Mesothelial cell of epicardium (in vitro differentiated cells): ENCODE measurements at regions not wholly inside any gene's neighbourhood (a gene's known extent, or its start where the extent isn't known, plus 50 kb on each side); places are given as distances from the start of the nearest gene placed in this dataset.

Experiments used
- DNase-seq, 2 experiments: peaks; one replicate each; pipeline ENCODE4 v3.0.0; 2021; ENCODE audit warnings: low spot score in 2 of 2; ENCODE audit not compliant: unreplicated experiment in 2 of 2
- H3K27ac Mint-ChIP-seq: 2 replicates; pipeline ENCODE4 v1.8.0; 2021; ENCODE audit warnings: mixed read lengths
- H3K27me3 Mint-ChIP-seq: 2 replicates; pipeline ENCODE4 v1.8.0; 2021; ENCODE audit warnings: low read depth, mixed read lengths
- H3K36me3 Mint-ChIP-seq: 2 replicates; pipeline ENCODE4 v1.8.0; 2021; ENCODE audit warnings: mixed read lengths
- H3K4me1 Mint-ChIP-seq: 2 replicates; pipeline ENCODE4 v1.8.0; 2021; ENCODE audit warnings: mixed read lengths
- H3K4me3 Mint-ChIP-seq: 2 replicates; pipeline ENCODE4 v1.8.0; 2021; ENCODE audit warnings: mild to moderate bottlenecking, moderate library complexity, mixed read lengths
- H3K9me3 Mint-ChIP-seq: 2 replicates; pipeline ENCODE4 v1.8.0; 2021; ENCODE audit warnings: mixed read lengths
- CTCF ChIP-seq: fragments of 200-600 bp; sonication (generic); IDR thresholded peaks from one replicate; pipeline ENCODE4 v1.5.0; 2021; ENCODE audit warnings: antibody characterized with exemption; ENCODE audit not compliant: unreplicated experiment

DNA sequence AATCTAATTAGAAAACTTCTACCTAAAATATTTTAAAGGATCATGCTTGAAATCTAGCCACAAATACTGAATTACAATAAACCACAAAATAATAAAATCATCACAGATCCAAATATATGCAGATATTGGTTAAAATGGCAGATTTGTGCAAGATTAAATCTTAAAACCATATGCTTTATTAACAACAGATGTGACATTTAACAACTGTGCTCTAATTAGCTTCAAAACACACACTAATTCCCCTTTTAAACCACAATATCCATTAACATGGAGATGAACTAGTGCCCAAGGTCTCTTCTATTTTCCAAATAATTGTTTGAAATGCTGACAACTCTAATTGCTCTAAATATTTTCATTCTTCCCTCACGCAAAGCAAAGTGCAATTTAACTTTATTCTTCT lies 1530.3 kb downstream of the SI start:
- Mint-ChIP-seq H3K4me3 (no peak overlapping the region), H3K36me3 (no peaks in the 10 kb centered on the region), H3K27me3 (no peaks in the 10 kb centered on the region), H3K27ac (no peak overlapping the region), H3K9me3 (peaks cover 5% of the 10 kb centered on the region), H3K4me1 (peaks cover 8% of the 10 kb centered on the region)
- no peak for DNase-seq
- no peak for TF ChIP-seq CTCF

DNA sequence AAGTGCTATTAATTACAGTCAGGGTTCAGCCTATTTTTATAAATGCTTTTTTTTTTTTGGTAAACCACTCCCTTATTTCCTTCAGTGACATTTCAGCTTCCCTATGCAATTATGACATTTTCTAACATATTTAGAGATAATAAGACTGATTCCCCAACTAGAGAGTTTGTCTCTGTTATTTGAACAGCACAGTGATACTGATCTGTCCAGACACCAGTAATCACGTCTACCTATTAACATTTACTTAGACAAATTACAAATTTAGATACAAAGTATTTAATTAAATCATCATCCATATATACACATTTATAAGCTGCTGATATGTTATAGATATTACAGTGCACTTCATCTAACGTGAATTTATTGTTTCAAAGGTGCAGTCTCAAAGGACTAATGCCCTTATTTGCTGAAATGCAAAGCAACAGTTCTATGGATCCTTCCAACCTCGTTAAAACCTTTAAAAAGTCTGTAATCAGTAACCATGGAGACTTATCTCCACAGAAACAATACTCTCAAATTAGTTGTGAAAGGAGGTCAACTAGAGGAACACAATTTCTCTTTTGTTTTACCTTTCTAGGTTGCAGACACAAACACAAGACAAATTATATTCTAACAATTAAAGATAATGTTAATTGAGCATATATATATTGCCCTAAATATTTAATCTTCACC lies 1531.1 kb downstream of the SI start:
- Mint-ChIP-seq H3K4me3 (no peak overlapping the region), H3K27ac (no peak overlapping the region), H3K27me3 (no peaks in the 10 kb centered on the region), H3K9me3 (peaks cover 5% of the 10 kb centered on the region), H3K4me1 (peaks cover 8% of the 10 kb centered on the region), H3K36me3 (no peaks in the 10 kb centered on the region)
- DNase-seq, result no peak
- TF ChIP-seq CTCF, result no peak

- Mint-ChIP-seq H3K27ac (no peak overlapping the region), H3K4me1 (peaks cover 8% of the 10 kb centered on the region), H3K9me3 (no peaks in the 10 kb centered on the region), H3K27me3 (no peaks in the 10 kb centered on the region), H3K4me3 (no peak overlapping the region), H3K36me3 (no peaks in the 10 kb centered on the region)
- DNase-seq, result no peak
- no peak for TF ChIP-seq CTCF
Measured at GRCh38 chr3:163543662-163544061, 1534.6 kb downstream of the SI start.

DNA sequence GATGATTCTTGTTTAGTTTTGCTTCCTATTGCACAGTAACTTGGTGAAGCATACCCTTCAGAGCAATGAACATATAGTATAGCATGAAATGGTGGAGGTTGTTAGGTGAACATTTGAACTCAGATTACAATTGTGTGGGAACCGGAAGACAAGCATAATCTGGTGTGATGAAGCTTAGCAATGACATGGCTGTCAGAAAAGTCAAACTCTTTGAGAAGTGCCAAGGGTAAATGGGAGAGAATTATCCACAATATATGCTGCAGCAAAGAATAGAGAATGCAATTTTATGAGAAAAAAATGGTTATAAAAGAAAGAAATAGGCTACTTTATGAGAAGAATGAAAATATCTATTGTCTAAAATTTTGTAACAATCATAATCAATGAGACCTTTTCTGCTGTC lies 1536.7 kb downstream of the SI start:
- no peak overlapping the region for H3K27ac Mint-ChIP-seq
- H3K36me3 Mint-ChIP-seq, result no peaks in the 10 kb centered on the region
- no peak for TF ChIP-seq CTCF
- H3K27me3 Mint-ChIP-seq, result no peaks in the 10 kb centered on the region
- no peaks in the 10 kb centered on the region for H3K9me3 Mint-ChIP-seq
- no peak for DNase-seq
- H3K4me3 Mint-ChIP-seq, result no peak overlapping the region
- peaks cover 8% of the 10 kb centered on the region for H3K4me1 Mint-ChIP-seq

DNA sequence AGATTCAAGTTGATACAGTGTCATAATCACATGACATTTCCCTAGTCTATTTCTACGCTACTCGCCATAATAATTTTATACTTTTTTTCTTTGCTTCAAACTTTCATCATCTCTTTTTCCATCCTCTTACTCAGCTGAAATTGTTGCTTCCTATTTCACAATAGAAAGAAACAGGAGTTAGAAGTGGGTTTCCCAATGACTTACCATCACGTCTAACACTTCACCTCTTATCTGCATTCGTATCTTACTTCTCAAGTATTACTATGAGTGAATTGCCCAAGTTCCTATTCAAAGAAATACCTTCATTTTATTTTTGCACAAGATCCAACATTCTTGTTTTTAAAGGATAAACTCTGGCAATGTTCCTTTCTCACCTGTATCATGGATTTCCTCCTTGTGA lies 1539.9 kb downstream of the SI start:
- Mint-ChIP-seq H3K9me3 (no peaks in the 10 kb centered on the region), H3K27me3 (no peaks in the 10 kb centered on the region), H3K4me3 (no peak overlapping the region), H3K4me1 (no peaks in the 10 kb centered on the region), H3K36me3 (no peaks in the 10 kb centered on the region), H3K27ac (no peak overlapping the region)
- TF ChIP-seq CTCF, result no peak
- no peak for DNase-seq

DNA sequence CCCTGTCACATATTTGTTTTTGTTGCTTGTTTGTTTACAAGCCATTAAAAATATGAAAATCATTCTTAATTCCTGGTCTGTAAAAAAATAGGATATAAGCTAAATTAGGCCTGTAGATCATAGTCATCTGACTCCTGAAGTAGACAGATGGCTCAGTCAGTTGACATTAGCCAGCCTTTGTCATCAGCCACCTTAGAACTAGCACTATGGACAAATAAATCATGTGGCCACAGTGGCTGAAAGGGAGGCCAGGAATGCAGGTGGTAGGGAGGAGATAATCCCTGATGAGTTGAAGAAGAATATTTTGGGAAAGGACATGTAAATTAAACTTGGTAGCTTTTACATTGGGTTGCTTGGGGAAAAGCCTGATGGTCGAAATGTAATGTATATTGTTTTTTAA lies 1544.9 kb downstream of the SI start:
- no peaks in the 10 kb centered on the region for H3K36me3 Mint-ChIP-seq
- H3K27me3 Mint-ChIP-seq, result no peaks in the 10 kb centered on the region

More for the DNA sequence above, 1544.9 kb downstream of the SI start:
- no peak overlapping the region for H3K27ac Mint-ChIP-seq
- no peak for DNase-seq
- no peak for TF ChIP-seq CTCF
- H3K4me3 Mint-ChIP-seq, result no peak overlapping the region
- H3K4me1 Mint-ChIP-seq, result no peaks in the 10 kb centered on the region
- H3K9me3 Mint-ChIP-seq, result peaks cover 10% of the 10 kb centered on the region
